Skeletal muscle tissue (tissue), 3 donors: ENCODE measurements at regions not wholly inside any gene's neighbourhood (a gene's known extent, or its start where the extent isn't known, plus 50 kb on each side); places are given as distances from the start of the nearest gene placed in this dataset.

Source experiments
- H3K27ac ChIP-seq: one replicate; pipeline ENCODE4 v1.7.0; 2013; ENCODE audit warnings: mild to moderate bottlenecking, low read depth, low read length, inconsistent platforms
- H3K27me3 ChIP-seq, 3 donors: one replicate each; pipeline ENCODE4 v1.7.0; 2013; ENCODE audit warnings: low read length in 3 of 3; ENCODE audit not compliant: control insufficient read depth in 3 of 3, insufficient read depth in 3 of 3
- H3K36me3 ChIP-seq, 3 donors: one replicate each; pipeline ENCODE4 v1.7.0; 2013; ENCODE audit warnings: low read length in 3 of 3; ENCODE audit not compliant: control insufficient read depth in 3 of 3, insufficient read depth in 3 of 3
- H3K4me1 ChIP-seq, 3 donors: one replicate each; pipeline ENCODE4 v1.7.0; 2013; ENCODE audit warnings: low read length in 3 of 3, mild to moderate bottlenecking in 3 of 3; ENCODE audit not compliant: control insufficient read depth in 3 of 3, insufficient read depth in 3 of 3
- H3K4me3 ChIP-seq, 3 donors: one replicate each; pipeline ENCODE4 v1.7.0; 2013; ENCODE audit warnings: low read length in 3 of 3
- H3K9ac ChIP-seq, 3 donors: one replicate each; pipeline ENCODE4 v1.7.0; 2013; ENCODE audit warnings: low read length in 3 of 3, mild to moderate bottlenecking in 3 of 3, moderate library complexity in 2 of 3, low read depth in 1 of 3
- H3K9me3 ChIP-seq, 3 donors: one replicate each; pipeline ENCODE4 v1.7.0; 2013; ENCODE audit warnings: low read length in 3 of 3; ENCODE audit not compliant: control insufficient read depth in 3 of 3
- donor health status: Osteomylitis.

- Histone ChIP-seq H3K9me3 (no peaks in the 10 kb centered on the region), H3K36me3 (no peaks in the 10 kb centered on the region)
Observed at GRCh38 chr7:24407965-24408364, 124.0 kb downstream of the NPY start.

DNA sequence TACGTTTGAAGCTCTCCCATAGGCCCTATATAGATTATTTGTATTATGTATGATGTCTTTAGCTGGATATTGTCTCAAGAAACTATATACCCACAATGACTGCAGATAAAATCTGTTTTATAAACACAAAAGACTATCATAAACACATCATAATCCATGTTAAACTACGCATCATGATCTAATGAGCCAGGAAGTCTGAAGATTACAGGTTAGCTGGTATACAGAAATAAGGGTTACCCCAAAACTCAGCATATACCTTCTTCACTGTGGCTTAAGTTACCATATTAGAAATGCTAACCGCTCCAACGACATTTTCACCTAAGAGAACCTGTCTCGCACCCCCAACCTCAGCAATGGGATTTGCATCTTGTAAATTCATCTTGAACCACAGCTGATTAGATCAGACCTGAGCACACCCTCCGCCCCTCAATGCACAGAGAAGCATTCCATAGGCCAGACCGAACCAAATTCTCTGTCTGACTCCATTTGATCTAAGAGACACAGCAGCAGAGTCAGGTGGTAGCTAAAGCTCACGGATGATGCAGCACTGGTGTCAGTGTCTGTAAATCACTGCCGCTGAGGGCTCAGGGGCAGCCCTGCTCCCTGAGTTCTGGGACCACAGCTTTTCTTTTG lies 124.9 kb downstream of the NPY start:
- H3K9me3 ChIP-seq: no peaks in the 10 kb centered on the region
- no peaks in the 10 kb centered on the region for H3K36me3 ChIP-seq
- H3K9ac ChIP-seq: no peak overlapping the region
- no peaks in the 10 kb centered on the region for H3K4me1 ChIP-seq
- no peak overlapping the region for H3K27ac ChIP-seq
- no peaks in the 10 kb centered on the region for H3K27me3 ChIP-seq
- no peak overlapping the region for H3K4me3 ChIP-seq

More at GRCh38 chr7:24407965-24408364, 124.0 kb downstream of the NPY start:
- Histone ChIP-seq H3K9ac (no peak overlapping the region), H3K4me3 (no peak overlapping the region), H3K27ac (no peak overlapping the region), H3K4me1 (no peaks in the 10 kb centered on the region), H3K27me3 (no peaks in the 10 kb centered on the region)

DNA sequence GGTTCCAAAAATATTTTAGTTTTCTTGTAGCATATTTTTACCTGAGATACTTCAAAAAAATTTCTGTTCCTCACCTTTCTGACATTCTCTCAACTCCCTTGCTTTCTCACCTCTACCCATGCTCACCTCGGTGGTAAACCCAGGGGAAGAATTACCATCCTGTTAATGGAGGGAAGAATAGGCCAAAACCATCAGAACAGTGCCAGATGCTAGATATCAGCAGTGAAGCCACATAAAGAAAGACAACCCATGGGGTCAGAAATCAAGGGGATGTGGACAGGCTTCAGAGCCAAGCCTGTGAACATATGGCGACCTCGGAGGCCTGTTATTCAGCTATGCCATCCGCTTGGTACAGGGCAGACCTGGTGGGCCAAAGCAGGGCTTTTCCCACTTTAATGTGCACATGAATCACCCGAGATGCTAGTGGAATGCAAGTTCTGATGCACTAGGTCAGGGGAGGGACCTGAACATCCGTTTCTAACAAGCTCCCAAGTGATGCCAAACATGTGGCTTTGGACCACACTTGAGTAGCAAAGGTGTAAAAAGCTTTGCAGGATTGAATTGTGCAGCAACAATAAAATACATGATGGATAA lies 125.5 kb downstream of the NPY start:
- H3K27me3 ChIP-seq: no peaks in the 10 kb centered on the region
- no peak overlapping the region for H3K9ac ChIP-seq
- H3K9me3 ChIP-seq: no peaks in the 10 kb centered on the region
- no peaks in the 10 kb centered on the region for H3K4me1 ChIP-seq
- H3K4me3 ChIP-seq: no peak overlapping the region
- H3K36me3 ChIP-seq: no peaks in the 10 kb centered on the region
- no peak overlapping the region for H3K27ac ChIP-seq

GRCh38 chr7:24411226-24411625 lies 127.2 kb downstream of the NPY start:
- no peak overlapping the region for H3K4me3 ChIP-seq
- H3K9ac ChIP-seq: no peak overlapping the region
- no peak overlapping the region for H3K27ac ChIP-seq
- H3K36me3 ChIP-seq: no peaks in the 10 kb centered on the region
- no peaks in the 10 kb centered on the region for H3K9me3 ChIP-seq
- no peaks in the 10 kb centered on the region for H3K4me1 ChIP-seq
- H3K27me3 ChIP-seq: no peaks in the 10 kb centered on the region

- H3K4me1 ChIP-seq: no peaks in the 10 kb centered on the region
- H3K27ac ChIP-seq: no peak overlapping the region
- H3K4me3 ChIP-seq: no peak overlapping the region
- no peaks in the 10 kb centered on the region for H3K9me3 ChIP-seq
- H3K27me3 ChIP-seq: no peaks in the 10 kb centered on the region
- H3K36me3 ChIP-seq: no peaks in the 10 kb centered on the region
- no peak overlapping the region for H3K9ac ChIP-seq
Observed at GRCh38 chr7:24417526-24418120, 133.6 kb downstream of the NPY start.

DNA sequence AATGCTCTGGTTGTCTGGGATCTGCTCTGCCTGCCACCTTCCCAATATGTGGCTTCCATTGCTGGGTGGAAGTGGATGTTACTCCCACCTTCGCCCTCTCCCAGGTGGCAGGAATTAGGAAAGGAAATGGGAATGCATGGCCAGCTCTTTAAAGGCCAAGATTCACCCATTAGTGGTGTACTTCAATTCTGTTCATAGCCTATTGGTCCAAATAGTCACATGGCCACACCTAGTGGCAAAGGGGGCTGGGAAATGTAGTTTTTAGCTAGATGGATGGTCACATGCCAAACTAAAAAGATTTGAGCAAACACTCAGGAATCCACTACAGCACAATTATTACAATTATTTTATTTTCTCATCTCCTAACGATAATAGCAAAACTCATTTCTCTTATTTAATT lies 135.1 kb downstream of the NPY start:
- H3K27me3 ChIP-seq: no peaks in the 10 kb centered on the region
- no peak overlapping the region for H3K9ac ChIP-seq
- no peak overlapping the region for H3K27ac ChIP-seq
- H3K9me3 ChIP-seq: no peaks in the 10 kb centered on the region
- no peaks in the 10 kb centered on the region for H3K36me3 ChIP-seq
- no peaks in the 10 kb centered on the region for H3K4me1 ChIP-seq
- no peak overlapping the region for H3K4me3 ChIP-seq

GRCh38 chr7:24419511-24419910 lies 135.5 kb downstream of the NPY start:
- H3K4me3 ChIP-seq: no peak overlapping the region

DNA sequence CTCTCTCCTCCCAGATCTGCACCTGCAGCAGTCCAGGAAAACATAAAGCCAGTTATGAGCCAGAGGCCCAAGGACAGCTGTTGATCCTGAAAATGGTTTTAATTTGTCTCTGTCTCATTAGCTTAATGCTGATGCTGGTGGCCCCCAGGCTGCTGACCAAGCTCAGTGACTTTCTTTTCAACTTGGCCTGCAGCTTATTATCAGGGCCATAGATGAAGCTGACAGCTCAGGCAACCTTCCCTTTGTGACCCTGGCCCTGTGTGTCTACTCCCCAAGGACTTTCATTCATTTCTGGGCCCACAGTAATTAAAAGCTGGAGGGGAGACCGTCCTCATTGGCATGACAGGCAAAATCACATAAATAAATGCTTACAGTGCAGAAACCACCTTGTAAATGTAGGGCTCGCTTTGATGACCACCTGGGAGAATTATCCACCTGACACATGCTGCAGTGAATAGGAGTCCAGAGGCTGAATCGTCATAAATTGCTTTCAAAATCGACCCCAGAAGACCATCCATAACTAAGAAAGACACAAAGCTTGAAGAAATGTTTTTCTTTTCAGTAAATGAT lies 138.5 kb downstream of the NPY start:
- H3K27ac ChIP-seq: no peak overlapping the region
- H3K27me3 ChIP-seq: no peaks in the 10 kb centered on the region
- H3K9ac ChIP-seq: no peak overlapping the region
- no peak overlapping the region for H3K4me3 ChIP-seq
- H3K4me1 ChIP-seq: no peaks in the 10 kb centered on the region
- H3K9me3 ChIP-seq: peaks cover 2 to 5% (median 4%) of the 10 kb centered on the region in 3 donors
- no peaks in the 10 kb centered on the region for H3K36me3 ChIP-seq

More at GRCh38 chr7:24419511-24419910, 135.5 kb downstream of the NPY start:
- H3K27ac ChIP-seq: no peak overlapping the region
- H3K36me3 ChIP-seq: no peaks in the 10 kb centered on the region
- no peaks in the 10 kb centered on the region for H3K4me1 ChIP-seq
- H3K27me3 ChIP-seq: no peaks in the 10 kb centered on the region
- no peaks in the 10 kb centered on the region for H3K9me3 ChIP-seq
- H3K9ac ChIP-seq: no peak overlapping the region

DNA sequence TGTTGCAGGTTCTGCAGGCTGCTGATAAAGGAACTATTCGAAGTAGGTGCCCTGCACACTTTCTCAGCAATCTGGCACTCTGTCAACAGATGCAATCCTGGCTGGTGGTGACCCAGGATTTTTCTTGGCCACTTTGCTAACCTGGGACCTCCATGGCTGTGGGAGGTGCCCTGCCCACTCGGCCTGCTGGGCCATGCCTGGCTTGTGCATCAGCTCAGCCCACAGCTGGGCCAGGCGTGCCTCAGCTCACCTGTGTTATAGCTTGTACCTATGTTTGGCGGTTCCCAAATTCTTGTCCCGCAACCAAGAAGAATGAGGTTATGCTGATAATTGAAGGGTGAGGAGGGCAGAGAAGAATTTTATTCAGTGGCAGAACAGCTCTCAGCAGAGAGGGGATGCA lies 141.7 kb downstream of the NPY start:
- no peaks in the 10 kb centered on the region for H3K27me3 ChIP-seq
- H3K4me1 ChIP-seq: no peaks in the 10 kb centered on the region
- H3K36me3 ChIP-seq: no peaks in the 10 kb centered on the region
- no peak overlapping the region for H3K9ac ChIP-seq
- H3K4me3 ChIP-seq: no peak overlapping the region
- no peak overlapping the region for H3K27ac ChIP-seq
- peaks cover 2 to 5% (median 4%) of the 10 kb centered on the region in 3 donors for H3K9me3 ChIP-seq

GRCh38 chr7:24427048-24427447 lies 143.1 kb downstream of the NPY start:
- no peaks in the 10 kb centered on the region for H3K4me1 ChIP-seq
- H3K9ac ChIP-seq: no peak overlapping the region
- H3K9me3 ChIP-seq: peaks cover 2 to 5% (median 4%) of the 10 kb centered on the region in 3 donors
- H3K36me3 ChIP-seq: no peaks in the 10 kb centered on the region
- no peak overlapping the region for H3K27ac ChIP-seq
- no peak overlapping the region for H3K4me3 ChIP-seq
- no peaks in the 10 kb centered on the region for H3K27me3 ChIP-seq
